ENCODE measurements at regions not wholly inside any gene's neighbourhood (a gene's known extent, or its start where the extent isn't known, plus 50 kb on each side); places are given as distances from the start of the nearest gene placed in this dataset.

DNA sequence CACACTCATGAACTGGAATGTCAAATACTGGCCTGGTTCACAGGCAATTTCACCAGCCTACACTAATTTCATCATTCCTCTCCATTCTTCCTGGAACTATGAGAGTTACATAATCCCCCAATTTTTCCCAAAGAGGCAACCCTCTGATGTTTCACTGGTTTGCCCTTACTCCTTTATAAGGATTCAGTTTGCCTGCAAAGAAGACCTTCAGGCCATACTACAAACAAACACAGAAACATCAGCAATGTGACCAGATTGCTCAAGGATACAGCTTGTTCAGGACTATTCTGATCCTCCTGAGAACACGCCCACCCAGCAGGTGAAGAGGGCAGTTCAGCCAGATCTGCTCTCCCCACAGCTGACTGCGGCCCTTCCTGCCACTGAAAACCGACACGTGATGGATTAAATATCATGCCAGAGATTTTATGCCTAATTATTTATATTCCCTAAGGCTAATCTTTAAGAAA, 215.5 kb downstream of the ETAA1 start:
- H3K4me3 ChIP-seq (ENCODE audit: low read length), result no peak overlapping the region
- TF ChIP-seq POLR2AphosphoS5 (IDR thresholded peaks at IDR 0.05), result no peak
- TF ChIP-seq EP300 (conservative IDR thresholded peaks at IDR 0.05; ENCODE audit: poor library complexity, severe bottlenecking), result no peak
- no peak for TF ChIP-seq MXI1 (conservative IDR thresholded peaks at IDR 0.05; ENCODE audit: poor library complexity, severe bottlenecking)
- TF ChIP-seq, protein P1, sequence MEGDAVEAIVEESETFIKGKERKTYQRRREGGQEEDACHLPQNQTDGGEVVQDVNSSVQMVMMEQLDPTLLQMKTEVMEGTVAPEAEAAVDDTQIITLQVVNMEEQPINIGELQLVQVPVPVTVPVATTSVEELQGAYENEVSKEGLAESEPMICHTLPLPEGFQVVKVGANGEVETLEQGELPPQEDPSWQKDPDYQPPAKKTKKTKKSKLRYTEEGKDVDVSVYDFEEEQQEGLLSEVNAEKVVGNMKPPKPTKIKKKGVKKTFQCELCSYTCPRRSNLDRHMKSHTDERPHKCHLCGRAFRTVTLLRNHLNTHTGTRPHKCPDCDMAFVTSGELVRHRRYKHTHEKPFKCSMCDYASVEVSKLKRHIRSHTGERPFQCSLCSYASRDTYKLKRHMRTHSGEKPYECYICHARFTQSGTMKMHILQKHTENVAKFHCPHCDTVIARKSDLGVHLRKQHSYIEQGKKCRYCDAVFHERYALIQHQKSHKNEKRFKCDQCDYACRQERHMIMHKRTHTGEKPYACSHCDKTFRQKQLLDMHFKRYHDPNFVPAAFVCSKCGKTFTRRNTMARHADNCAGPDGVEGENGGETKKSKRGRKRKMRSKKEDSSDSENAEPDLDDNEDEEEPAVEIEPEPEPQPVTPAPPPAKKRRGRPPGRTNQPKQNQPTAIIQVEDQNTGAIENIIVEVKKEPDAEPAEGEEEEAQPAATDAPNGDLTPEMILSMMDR (IDR thresholded peaks at IDR 0.05; ENCODE audit: poor library complexity, severe bottlenecking), result no peak
- no peak for TF ChIP-seq SMC3 (conservative IDR thresholded peaks at IDR 0.05; ENCODE audit: poor library complexity)
- TF ChIP-seq EZH2 (IDR thresholded peaks at IDR 0.05; ENCODE audit: borderline replicate concordance, insufficient read depth, low read length, poor library complexity, severe bottlenecking), result no peak
- TF ChIP-seq, protein P2, sequence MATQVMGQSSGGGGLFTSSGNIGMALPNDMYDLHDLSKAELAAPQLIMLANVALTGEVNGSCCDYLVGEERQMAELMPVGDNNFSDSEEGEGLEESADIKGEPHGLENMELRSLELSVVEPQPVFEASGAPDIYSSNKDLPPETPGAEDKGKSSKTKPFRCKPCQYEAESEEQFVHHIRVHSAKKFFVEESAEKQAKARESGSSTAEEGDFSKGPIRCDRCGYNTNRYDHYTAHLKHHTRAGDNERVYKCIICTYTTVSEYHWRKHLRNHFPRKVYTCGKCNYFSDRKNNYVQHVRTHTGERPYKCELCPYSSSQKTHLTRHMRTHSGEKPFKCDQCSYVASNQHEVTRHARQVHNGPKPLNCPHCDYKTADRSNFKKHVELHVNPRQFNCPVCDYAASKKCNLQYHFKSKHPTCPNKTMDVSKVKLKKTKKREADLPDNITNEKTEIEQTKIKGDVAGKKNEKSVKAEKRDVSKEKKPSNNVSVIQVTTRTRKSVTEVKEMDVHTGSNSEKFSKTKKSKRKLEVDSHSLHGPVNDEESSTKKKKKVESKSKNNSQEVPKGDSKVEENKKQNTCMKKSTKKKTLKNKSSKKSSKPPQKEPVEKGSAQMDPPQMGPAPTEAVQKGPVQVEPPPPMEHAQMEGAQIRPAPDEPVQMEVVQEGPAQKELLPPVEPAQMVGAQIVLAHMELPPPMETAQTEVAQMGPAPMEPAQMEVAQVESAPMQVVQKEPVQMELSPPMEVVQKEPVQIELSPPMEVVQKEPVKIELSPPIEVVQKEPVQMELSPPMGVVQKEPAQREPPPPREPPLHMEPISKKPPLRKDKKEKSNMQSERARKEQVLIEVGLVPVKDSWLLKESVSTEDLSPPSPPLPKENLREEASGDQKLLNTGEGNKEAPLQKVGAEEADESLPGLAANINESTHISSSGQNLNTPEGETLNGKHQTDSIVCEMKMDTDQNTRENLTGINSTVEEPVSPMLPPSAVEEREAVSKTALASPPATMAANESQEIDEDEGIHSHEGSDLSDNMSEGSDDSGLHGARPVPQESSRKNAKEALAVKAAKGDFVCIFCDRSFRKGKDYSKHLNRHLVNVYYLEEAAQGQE (IDR thresholded peaks at IDR 0.05; ENCODE audit: borderline replicate concordance), result no peak
- no peak for TF ChIP-seq TAF1 (IDR thresholded peaks at IDR 0.05; ENCODE audit: low read depth)
- TF ChIP-seq RAD21 (conservative IDR thresholded peaks at IDR 0.05), result no peak

DNA sequence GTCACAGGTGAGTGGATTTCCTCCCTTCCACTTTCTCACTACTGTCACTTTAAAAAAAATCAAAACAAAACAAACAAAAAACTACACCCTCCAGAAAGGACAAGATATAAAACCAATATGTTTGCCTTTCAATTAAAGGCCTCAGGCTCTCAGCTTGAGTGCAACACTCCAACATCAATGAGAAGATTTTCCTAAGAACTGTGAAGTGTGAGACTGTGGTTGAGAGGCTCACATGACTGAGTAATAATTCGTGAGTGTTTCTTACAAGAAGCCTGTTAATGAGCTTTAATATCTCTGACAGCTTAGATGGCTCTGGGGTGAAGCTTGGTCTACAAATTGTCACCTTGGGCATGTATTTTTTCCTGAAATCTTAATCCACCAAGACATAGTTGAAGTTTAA, 216.1 kb downstream of the ETAA1 start:
- H3K79me2 ChIP-seq (replicated peaks; ENCODE audit: insufficient read depth, low read length), result no peaks in the 10 kb centered on the region
- H3K9me2 ChIP-seq (ENCODE audit: insufficient read depth, low read length), result no peaks in the 10 kb centered on the region
- no peak overlapping the region for H2AFZ ChIP-seq (ENCODE audit: low read depth, low read length)
- no peaks in the 10 kb centered on the region for H3K36me3 ChIP-seq (ENCODE audit: insufficient read depth, low read length)
- no peak overlapping the region for H3K9ac ChIP-seq (ENCODE audit: low read length)
- H3K27ac ChIP-seq (ENCODE audit: low read length), result no peak overlapping the region
- TF ChIP-seq POLR2AphosphoS5 (IDR thresholded peaks at IDR 0.05), result no peak
- no peak for TF ChIP-seq EZH2 (IDR thresholded peaks at IDR 0.05; ENCODE audit: borderline replicate concordance, insufficient read depth, low read length, poor library complexity, severe bottlenecking)
- TF ChIP-seq, protein P1 (IDR thresholded peaks at IDR 0.05; ENCODE audit: poor library complexity, severe bottlenecking), result no peak
- no peak for TF ChIP-seq MXI1 (conservative IDR thresholded peaks at IDR 0.05; ENCODE audit: poor library complexity, severe bottlenecking)
- TF ChIP-seq TAF1 (IDR thresholded peaks at IDR 0.05; ENCODE audit: low read depth), result no peak
- no peak for TF ChIP-seq RAD21 (conservative IDR thresholded peaks at IDR 0.05)
- TF ChIP-seq SMC3 (conservative IDR thresholded peaks at IDR 0.05; ENCODE audit: poor library complexity), result no peak
- TF ChIP-seq, protein P2 (IDR thresholded peaks at IDR 0.05; ENCODE audit: borderline replicate concordance), result no peak
- no peak for TF ChIP-seq EP300 (conservative IDR thresholded peaks at IDR 0.05; ENCODE audit: poor library complexity, severe bottlenecking)
- no peak overlapping the region for H3K4me2 ChIP-seq (ENCODE audit: low read length)
- no peaks in the 10 kb centered on the region for H3K27me3 ChIP-seq (ENCODE audit: insufficient read depth, low read depth, low read length)
- H3F3A ChIP-seq (ENCODE audit: insufficient read depth, low read length, poor library complexity, severe bottlenecking), result no peaks in the 10 kb centered on the region
- H4K20me1 ChIP-seq (ENCODE audit: insufficient read depth), result no peaks in the 10 kb centered on the region
- H3K4me3 ChIP-seq (ENCODE audit: low read length), result no peak overlapping the region
- H3K9me3 ChIP-seq (ENCODE audit: low read length), result no peaks in the 10 kb centered on the region

More for the DNA sequence above, 215.5 kb downstream of the ETAA1 start:
- Histone ChIP-seq H3K9ac (ENCODE audit: low read length) (no peak overlapping the region), H3K9me3 (ENCODE audit: low read length) (no peaks in the 10 kb centered on the region), H3K4me2 (ENCODE audit: low read length) (no peak overlapping the region), H3K79me2 (replicated peaks; ENCODE audit: insufficient read depth, low read length) (no peaks in the 10 kb centered on the region), H3K27me3 (ENCODE audit: insufficient read depth, low read depth, low read length) (no peaks in the 10 kb centered on the region), H3F3A (ENCODE audit: insufficient read depth, low read length, poor library complexity, severe bottlenecking) (no peaks in the 10 kb centered on the region), H3K36me3 (ENCODE audit: insufficient read depth, low read length) (no peaks in the 10 kb centered on the region), H3K9me2 (ENCODE audit: insufficient read depth, low read length) (no peaks in the 10 kb centered on the region), H4K20me1 (ENCODE audit: insufficient read depth) (no peaks in the 10 kb centered on the region), H2AFZ (ENCODE audit: low read depth, low read length) (no peak overlapping the region), H3K27ac (ENCODE audit: low read length) (no peak overlapping the region)

Measured in neural cell (in vitro differentiated cells).